CD4-positive, alpha-beta T cell treated with Interleukin-4 for 4 hours (primary cell): ENCODE measurements at regions not wholly inside any gene's neighbourhood (a gene's known extent, or its start where the extent isn't known, plus 50 kb on each side); places are given as distances from the start of the nearest gene placed in this dataset.

Experiments
- DNase-seq: peaks from one replicate; pipeline ENCODE4 v3.0.0-alpha.2; 2020

GRCh38 chr13:33953781-33954180, 135.8 kb downstream of the RFC3 start:
- no peak for DNase-seq

DNA sequence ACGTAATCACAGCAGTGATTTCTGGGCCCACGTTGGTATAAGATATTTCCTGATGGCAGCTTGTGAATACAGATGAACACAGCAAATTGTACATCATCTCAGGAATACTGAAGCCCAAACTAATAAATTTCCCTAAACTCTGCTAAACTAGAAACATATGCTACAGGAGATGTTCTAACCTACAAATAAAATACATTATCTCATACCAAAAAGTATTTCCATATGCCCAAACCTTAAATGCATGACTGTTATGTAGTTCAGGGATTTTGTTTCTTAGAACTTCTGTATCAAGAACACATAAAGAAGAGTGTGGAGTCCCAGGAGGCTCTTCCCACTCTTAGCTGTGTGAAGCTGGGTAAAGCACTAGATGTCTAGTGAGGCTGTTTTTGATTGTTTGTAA, 138.4 kb downstream of the RFC3 start:
- DNase-seq = no peak

GRCh38 chr13:33957497-33957905, 139.6 kb downstream of the RFC3 start:
- no peak for DNase-seq

- no peak for DNase-seq
Observed at GRCh38 chr13:33958964-33959363, 141.0 kb downstream of the RFC3 start.

DNA sequence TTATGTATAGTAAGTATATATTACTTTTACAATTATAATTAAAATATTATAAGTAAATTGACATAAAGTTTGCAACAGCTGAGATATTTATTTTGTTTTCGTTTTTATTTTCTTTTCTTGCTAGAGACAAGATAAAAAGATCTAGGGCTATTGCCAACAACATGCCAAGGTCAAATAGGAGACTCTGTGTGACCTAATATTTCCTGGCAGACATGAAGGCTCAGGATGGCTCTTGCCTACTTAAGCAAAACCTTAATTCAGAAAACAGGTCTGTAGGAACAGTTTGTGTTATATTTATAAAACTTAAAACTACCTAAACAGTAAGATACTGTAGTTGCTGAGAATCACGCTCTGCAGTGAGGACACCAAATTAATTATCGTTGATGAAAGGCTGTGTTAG, 145.2 kb downstream of the RFC3 start:
- no peak for DNase-seq

- DNase-seq = no peak
Observed at GRCh38 chr13:33963895-33964294, 145.9 kb downstream of the RFC3 start.

- no peak for DNase-seq
Observed at GRCh38 chr13:33968520-33969507, 150.9 kb downstream of the RFC3 start.

DNA sequence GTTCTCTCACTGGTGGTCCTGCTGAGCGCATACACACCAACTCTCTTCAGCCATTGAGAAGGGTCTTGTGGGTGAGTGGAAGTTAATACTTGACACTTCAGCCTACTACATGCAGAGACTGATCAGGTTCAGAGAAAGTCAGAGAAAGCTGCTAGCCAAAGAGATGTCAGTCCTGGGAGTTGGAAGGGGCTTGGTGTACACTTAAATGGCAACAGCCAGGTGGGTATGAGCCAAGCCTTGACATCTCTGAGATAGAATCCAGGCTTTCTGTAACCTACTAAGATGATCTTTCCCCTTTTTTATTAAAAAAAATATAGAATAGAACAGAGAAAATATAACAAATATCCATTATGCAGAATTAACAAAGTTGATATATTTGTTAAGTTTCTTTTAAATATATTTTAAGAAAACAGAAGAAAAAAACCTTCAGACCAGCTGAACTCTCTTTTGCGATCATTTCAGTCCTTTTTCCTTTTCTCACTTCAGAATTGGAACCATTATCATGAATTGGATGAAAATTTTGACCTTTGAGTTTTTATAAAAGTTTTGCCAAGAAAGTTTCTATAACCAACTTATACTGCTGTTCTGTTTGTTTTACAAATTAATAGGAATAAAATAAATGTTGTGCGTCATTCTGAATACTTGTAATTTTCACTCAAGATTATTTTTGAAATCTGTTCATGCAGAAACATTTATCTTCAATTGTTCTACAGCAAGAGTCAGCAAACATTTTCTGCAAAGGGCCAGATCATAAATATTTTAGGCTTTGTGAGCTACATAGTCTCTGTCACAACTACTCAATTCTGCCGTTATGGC, 153.0 kb downstream of the RFC3 start:
- DNase-seq = no peak

- DNase-seq = no peak
Observed at GRCh38 chr13:33971562-33971819, 153.5 kb downstream of the RFC3 start.

DNA sequence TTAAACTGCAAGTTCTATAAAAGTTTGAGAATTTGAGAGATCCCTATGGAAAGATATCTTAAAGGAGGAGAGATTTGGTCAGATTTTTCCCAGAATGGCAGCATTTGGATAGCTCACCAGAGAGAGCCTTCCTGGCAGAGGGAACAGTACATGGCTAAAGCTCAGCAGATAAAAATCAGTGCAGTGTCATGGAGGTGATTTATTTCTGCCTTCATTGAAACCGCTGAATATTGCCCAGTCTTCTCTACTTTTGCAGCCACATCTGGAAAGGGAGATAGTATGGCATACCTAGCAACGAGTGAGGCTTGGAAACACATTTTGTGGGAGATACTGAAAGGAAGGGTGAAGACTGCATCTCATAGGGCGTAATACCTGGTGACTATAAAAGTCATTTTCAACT, 155.2 kb downstream of the RFC3 start:
- DNase-seq = no peak

DNA sequence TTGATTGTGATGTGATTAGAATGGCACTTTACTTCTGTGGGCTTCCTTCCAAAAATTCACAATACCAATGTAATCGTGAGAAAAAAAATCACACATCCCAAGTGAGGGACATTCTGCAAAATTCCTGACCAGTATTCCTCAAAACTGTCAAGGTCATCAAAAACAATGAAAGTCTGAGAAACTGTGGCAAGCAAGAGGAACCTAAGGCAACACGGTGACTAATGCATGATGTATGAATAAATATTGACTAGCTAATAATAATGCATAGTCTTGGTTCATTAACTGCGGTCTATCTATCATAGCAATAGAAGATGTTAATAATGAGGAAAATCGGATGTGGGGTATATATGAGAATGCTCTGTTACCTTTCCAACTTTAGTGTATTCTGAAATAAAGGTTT, 159.0 kb downstream of the RFC3 start:
- DNase-seq = no peak

- no peak for DNase-seq
Observed at GRCh38 chr13:33978653-33979052, 160.7 kb downstream of the RFC3 start.

GRCh38 chr13:33992881-33993336, 175.0 kb downstream of the RFC3 start:
- no peak for DNase-seq

- DNase-seq = no peak
Observed at GRCh38 chr13:33994198-33994597, 176.2 kb downstream of the RFC3 start.

DNA sequence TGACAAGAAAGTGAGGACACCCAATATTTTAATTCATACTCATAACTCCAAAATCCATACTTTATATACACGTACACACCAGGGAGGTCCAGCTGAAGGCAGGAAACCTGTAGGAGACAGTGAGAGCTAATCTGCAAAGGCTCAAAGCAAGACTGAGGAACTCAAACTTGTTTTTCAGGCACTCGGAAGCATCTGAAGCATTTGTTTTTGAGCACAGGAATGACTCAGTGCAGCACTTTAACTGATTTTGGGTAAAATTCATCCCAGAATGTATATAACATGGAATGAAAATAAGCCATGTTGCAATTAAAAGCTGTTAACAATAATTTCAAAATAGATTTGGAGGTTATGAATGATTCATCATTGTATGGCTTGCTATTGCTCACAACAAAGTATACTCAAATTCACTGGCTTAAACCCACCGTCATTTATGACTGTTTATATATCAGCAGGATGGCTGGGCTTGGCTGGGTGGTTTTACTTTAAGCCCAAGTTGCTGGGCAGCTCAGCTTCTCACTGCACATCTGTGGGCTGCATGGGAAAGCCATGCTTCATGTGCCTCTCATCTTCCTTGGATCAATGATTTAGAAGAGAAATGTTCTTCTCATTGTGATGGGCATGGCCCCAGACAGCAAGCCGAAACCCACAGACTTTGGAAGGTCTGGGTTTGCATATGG, 177.0 kb downstream of the RFC3 start:
- DNase-seq = no peak

- no peak for DNase-seq
Observed at GRCh38 chr13:33996636-33997035, 178.7 kb downstream of the RFC3 start.

DNA sequence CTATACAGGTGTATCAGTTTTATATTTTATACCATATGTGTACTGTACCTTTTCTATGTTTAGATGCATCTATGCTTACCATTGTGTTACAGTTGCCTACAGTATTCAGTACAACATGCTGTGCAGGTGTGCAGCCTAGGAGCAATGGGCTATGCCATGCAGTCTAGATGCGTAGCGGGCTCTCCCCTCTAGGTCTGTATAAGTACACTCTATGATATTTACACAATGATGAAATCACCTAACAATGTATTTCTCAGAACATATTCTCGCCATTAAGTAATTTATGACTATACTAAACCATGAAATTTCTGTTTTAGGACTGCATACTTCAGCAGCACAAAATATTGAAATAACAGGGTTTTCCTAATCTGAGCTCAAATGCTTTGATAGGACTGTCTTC, 179.6 kb downstream of the RFC3 start:
- DNase-seq = no peak

DNA sequence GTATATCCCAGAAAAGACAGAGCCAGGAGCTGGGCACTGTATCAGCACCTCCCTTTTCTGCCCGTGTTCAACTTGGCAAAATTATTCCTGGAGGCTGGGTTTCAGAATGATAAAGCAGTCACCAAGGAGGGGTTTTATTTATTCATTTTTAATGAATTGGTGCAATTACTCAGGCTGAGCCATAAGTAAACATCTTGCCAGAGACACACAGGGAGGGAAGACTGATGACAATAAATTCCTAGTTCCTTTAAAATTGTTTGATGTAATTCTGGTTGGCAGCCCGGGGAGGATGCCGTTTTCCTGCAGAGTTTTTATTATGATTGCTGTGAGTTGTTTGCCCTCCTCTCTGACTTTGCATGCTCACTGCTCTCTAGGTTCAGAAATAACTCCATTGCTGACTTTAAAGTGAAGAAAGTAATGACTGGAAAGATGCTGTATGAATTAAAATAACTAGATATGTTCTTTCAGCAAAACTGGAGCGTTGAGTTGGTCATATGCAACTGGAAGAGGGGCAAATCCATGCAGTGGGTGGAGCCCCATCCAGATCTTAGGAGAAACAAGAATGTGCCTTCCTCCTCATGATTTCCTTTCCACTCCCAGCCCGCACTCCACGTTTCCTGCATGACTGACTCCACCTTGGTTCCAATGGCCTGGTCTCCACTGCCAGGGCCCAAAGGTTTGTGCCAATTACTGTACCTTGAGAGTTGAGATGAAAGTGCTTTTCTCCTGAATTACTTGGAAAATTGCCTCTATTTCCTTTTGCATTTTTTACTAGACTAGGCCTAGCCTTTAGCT, 182.1 kb downstream of the RFC3 start:
- DNase-seq = no peak

GRCh38 chr13:34000955-34001354, 183.0 kb downstream of the RFC3 start:
- DNase-seq = no peak

DNA sequence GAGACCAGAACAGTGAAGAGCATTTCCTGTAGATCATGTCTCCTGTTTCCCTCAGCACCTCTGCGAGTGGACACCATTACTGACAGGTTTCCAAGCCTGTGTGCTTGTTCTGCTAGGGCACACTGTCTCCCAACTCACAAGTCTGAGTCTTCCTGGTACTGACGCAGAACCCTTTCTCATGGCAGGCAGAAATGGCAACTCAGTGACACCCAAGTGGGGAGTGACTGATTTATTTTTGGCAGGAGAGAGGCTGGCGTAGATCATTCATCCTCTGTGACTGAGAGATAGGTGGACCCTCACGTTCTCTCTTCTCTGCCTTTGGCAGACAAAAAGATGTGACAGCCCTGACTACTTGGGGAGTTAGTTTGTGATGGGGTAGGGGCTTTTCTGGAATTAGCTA, 183.4 kb downstream of the RFC3 start:
- no peak for DNase-seq

GRCh38 chr13:34002141-34002540, 184.2 kb downstream of the RFC3 start:
- DNase-seq = no peak

- no peak for DNase-seq
Observed at GRCh38 chr13:34002924-34003323, 185.0 kb downstream of the RFC3 start.

- no peak for DNase-seq
Observed at GRCh38 chr13:34003656-34004055, 185.7 kb downstream of the RFC3 start.
